LNCaP clone FGC (cell line): ENCODE measurements at regions not wholly inside any gene's neighbourhood (a gene's known extent, or its start where the extent isn't known, plus 50 kb on each side); places are given as distances from the start of the nearest gene placed in this dataset.

Experiments
- DNase-seq: peaks from one replicate; pipeline ENCODE4 v3.0.0-alpha.2; 2011; ENCODE audit warnings: low read depth
- H3K4me3 ChIP-seq: 2 replicates; pipeline ENCODE4 v1.5.1; 2011; ENCODE audit warnings: mild to moderate bottlenecking, low read depth, low read length, control low read depth
- CTCF ChIP-seq: IDR thresholded peaks from 2 replicates; pipeline ENCODE4 v1.5.1; 2012; ENCODE audit warnings: mild to moderate bottlenecking; ENCODE audit not compliant: control insufficient read depth, insufficient read depth; ENCODE audit errors: extremely low read depth

GRCh38 chr15:39114690-39115378 is 466.0 kb upstream of the THBS1 start:
- TF ChIP-seq CTCF = no peak
- DNase-seq = no peak
- no peak overlapping the region for H3K4me3 ChIP-seq

- no peak overlapping the region for H3K4me3 ChIP-seq
- DNase-seq = no peak
- no peak for TF ChIP-seq CTCF
Measured at GRCh38 chr15:39115379-39116057, 465.4 kb upstream of the THBS1 start.

GRCh38 chr15:39118510-39118909 is 462.4 kb upstream of the THBS1 start:
- DNase-seq = no peak
- H3K4me3 ChIP-seq = no peak overlapping the region
- no peak for TF ChIP-seq CTCF

GRCh38 chr15:39124155-39124552 is 456.7 kb upstream of the THBS1 start:
- H3K4me3 ChIP-seq = no peak overlapping the region
- no peak for DNase-seq
- no peak for TF ChIP-seq CTCF

- no peak for TF ChIP-seq CTCF
- DNase-seq = no peak
- H3K4me3 ChIP-seq = no peak overlapping the region
Measured at GRCh38 chr15:39124553-39125171, 456.2 kb upstream of the THBS1 start.

GRCh38 chr15:39125226-39125625 is 455.7 kb upstream of the THBS1 start:
- H3K4me3 ChIP-seq = no peak overlapping the region
- DNase-seq = no peak
- TF ChIP-seq CTCF = no peak
